ENCODE measurements at regions not wholly inside any gene's neighbourhood (a gene's known extent, or its start where the extent isn't known, plus 50 kb on each side); places are given as distances from the start of the nearest gene placed in this dataset.

DNA sequence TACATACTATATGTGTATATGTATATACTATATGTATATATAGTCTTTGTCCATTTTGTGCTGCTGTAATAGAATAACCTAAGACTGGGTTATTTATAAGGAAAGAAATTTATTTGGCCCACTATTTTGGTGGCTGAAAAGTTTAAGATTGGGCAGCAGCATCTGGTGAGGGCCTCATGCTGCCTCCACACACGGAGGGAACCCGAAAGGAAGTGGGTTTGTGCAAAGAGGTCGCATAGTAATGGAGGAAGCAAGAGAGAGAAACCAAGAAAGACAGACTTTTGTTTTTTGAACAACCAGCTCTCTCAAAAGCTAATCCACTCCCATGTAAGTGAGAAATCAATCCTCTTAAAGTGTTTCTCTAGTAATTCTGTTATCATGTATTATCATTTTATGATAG lies 1147.3 kb downstream of the NCAM2 start:
- no peak for TF ChIP-seq ZNF274 (IDR thresholded peaks at IDR 0.05; ENCODE audit: low read depth, low read length)
- no peak for TF ChIP-seq YY1 (IDR thresholded peaks at IDR 0.05; ENCODE audit: insufficient read depth, insufficient read length)
- no peak for TF ChIP-seq SUZ12 (IDR thresholded peaks at IDR 0.05; ENCODE audit: extremely low read depth, insufficient read depth, insufficient read length)

All from NT2/D1 (cell line).